ENCODE measurements at regions not wholly inside any gene's neighbourhood (a gene's known extent, or its start where the extent isn't known, plus 50 kb on each side); places are given as distances from the start of the nearest gene placed in this dataset.

DNA sequence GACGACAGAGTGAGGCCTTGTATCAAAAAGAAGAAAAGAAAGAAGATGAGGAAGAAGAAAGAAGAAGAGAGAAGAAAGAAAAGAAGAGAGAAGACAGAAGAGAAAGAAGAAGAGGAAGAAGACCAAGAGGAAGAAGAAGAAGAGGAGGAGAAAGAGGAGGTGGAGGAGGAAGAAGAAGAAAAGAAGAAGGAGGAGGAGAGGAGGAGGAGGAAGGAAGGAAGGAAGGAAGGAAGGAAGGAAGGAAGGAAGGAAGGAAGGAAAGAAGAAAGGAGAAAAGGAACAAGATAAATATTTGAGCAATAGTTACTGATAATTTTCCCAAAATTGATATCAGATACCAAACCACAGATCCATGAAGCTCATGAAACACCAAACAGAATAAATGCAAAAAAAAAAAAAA is 169.7 kb upstream of the TMEM45B start:
- TF ChIP-seq POLR2A (IDR thresholded peaks at IDR 0.05; ENCODE audit: borderline replicate concordance, extremely low read depth, insufficient read depth, insufficient read length) (no peak), ZFX (IDR thresholded peaks at IDR 0.05) (no peak), CBX3 (IDR thresholded peaks at IDR 0.05; ENCODE audit: low read depth) (no peak), POLR2AphosphoS5 (IDR thresholded peaks at IDR 0.05; ENCODE audit: low read depth, low read length) (no peak), EZH2 (IDR thresholded peaks at IDR 0.05) (no peak), SP1 (IDR thresholded peaks at IDR 0.05; ENCODE audit: low read depth) (no peak), EZH2phosphoT487 (IDR thresholded peaks at IDR 0.05; ENCODE audit: borderline replicate concordance) (no peak), JUND (IDR thresholded peaks at IDR 0.05) (no peak), TCF7L2 (IDR thresholded peaks at IDR 0.05; ENCODE audit: borderline replicate concordance, extremely low read depth, insufficient read depth, insufficient read length) (no peak)
- TF ChIP-seq, protein P1, sequence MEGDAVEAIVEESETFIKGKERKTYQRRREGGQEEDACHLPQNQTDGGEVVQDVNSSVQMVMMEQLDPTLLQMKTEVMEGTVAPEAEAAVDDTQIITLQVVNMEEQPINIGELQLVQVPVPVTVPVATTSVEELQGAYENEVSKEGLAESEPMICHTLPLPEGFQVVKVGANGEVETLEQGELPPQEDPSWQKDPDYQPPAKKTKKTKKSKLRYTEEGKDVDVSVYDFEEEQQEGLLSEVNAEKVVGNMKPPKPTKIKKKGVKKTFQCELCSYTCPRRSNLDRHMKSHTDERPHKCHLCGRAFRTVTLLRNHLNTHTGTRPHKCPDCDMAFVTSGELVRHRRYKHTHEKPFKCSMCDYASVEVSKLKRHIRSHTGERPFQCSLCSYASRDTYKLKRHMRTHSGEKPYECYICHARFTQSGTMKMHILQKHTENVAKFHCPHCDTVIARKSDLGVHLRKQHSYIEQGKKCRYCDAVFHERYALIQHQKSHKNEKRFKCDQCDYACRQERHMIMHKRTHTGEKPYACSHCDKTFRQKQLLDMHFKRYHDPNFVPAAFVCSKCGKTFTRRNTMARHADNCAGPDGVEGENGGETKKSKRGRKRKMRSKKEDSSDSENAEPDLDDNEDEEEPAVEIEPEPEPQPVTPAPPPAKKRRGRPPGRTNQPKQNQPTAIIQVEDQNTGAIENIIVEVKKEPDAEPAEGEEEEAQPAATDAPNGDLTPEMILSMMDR (IDR thresholded peaks at IDR 0.05 in 2 of 3, conservative IDR thresholded peaks at IDR 0.05 in 1 of 3; ENCODE audit: borderline replicate concordance in 1 of 3, insufficient read depth in 1 of 3, low read depth in 2 of 3, low read length in 2 of 3), result no peak
- TF ChIP-seq, protein P2, sequence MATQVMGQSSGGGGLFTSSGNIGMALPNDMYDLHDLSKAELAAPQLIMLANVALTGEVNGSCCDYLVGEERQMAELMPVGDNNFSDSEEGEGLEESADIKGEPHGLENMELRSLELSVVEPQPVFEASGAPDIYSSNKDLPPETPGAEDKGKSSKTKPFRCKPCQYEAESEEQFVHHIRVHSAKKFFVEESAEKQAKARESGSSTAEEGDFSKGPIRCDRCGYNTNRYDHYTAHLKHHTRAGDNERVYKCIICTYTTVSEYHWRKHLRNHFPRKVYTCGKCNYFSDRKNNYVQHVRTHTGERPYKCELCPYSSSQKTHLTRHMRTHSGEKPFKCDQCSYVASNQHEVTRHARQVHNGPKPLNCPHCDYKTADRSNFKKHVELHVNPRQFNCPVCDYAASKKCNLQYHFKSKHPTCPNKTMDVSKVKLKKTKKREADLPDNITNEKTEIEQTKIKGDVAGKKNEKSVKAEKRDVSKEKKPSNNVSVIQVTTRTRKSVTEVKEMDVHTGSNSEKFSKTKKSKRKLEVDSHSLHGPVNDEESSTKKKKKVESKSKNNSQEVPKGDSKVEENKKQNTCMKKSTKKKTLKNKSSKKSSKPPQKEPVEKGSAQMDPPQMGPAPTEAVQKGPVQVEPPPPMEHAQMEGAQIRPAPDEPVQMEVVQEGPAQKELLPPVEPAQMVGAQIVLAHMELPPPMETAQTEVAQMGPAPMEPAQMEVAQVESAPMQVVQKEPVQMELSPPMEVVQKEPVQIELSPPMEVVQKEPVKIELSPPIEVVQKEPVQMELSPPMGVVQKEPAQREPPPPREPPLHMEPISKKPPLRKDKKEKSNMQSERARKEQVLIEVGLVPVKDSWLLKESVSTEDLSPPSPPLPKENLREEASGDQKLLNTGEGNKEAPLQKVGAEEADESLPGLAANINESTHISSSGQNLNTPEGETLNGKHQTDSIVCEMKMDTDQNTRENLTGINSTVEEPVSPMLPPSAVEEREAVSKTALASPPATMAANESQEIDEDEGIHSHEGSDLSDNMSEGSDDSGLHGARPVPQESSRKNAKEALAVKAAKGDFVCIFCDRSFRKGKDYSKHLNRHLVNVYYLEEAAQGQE (IDR thresholded peaks at IDR 0.05; ENCODE audit: low read depth), result no peak
- TF ChIP-seq, protein P3, sequence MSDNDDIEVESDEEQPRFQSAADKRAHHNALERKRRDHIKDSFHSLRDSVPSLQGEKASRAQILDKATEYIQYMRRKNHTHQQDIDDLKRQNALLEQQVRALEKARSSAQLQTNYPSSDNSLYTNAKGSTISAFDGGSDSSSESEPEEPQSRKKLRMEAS (IDR thresholded peaks at IDR 0.05), result no peak

Measured in HCT116 (cell line).